A549 (cell line): ENCODE measurements at regions not wholly inside any gene's neighbourhood (a gene's known extent, or its start where the extent isn't known, plus 50 kb on each side); places are given as distances from the start of the nearest gene placed in this dataset.
A peak's percentile ranks its signal among the peaks of the same experiment; 100 is the strongest.

ENCODE experiments used
- ATAC-seq, 2 experiments: fragments of 200-7000 bp in 1 of 2; fragments of >200 bp in 1 of 2; cut with Nextera tagmentation in 1 of 2; cut with Tn5 transposase in 1 of 2; 3 replicates each; pipeline versions ENCODE4 v1.8.0 to v1.9.1; 2018 to 2020; ENCODE audit warnings: mild to moderate bottlenecking in 1 of 2, moderate library complexity in 1 of 2
- CTCF ChIA-PET: fragments of 300-600 bp; sonication (Branson Sonifier 250); formaldehyde crosslinking; extraction: SDS; loops from one replicate; lab custom pipeline; 2021; ENCODE audit warnings: antibody characterized with exemption, inconsistent platforms; lab: Yijun Ruan, JAX
- POLR2A ChIA-PET: fragments of 350-600 bp; formaldehyde crosslinking; extraction: SDS; loops from one replicate; lab custom pipeline; 2021; ENCODE audit warnings: antibody characterized with exemption, inconsistent platforms; lab: Yijun Ruan, JAX
- DNase-seq, 2 experiments: peaks; one replicate each; pipeline versions ENCODE4 v3.0.0 to v3.0.0-alpha.2; 2011 to 2016; ENCODE audit warnings: low read depth in 1 of 2, low spot score in 1 of 2
- FAIRE-seq: peaks from 2 replicates; lab custom pipeline; 2011; peaks lifted over from hg19 to GRCh38; lab: Jason Lieb, UNC
- H3K27ac ChIP-seq, 2 experiments: fragments of >200 bp; sonication (Bioruptor Twin); formaldehyde crosslinking; 3 replicates each; pipeline ENCODE4 v1.5.1; 2016 to 2017
- H3K4me1 ChIP-seq: fragments of >200 bp; sonication (Bioruptor Twin); formaldehyde crosslinking; 3 replicates; pipeline ENCODE4 v1.6.1; 2016
- H3K4me2 ChIP-seq: fragments of >200 bp; sonication (Bioruptor Twin); formaldehyde crosslinking; 3 replicates; pipeline ENCODE4 v1.6.1; 2016
- H3K4me3 ChIP-seq: fragments of >200 bp; sonication (Bioruptor Twin); formaldehyde crosslinking; 3 replicates; pipeline ENCODE4 v1.5.1; 2016
- H3K9me3 ChIP-seq: fragments of >200 bp; sonication (Bioruptor Twin); formaldehyde crosslinking; 3 replicates; pipeline ENCODE4 v1.6.1; 2016
- BHLHE40 ChIP-seq: IDR thresholded peaks from 2 replicates; pipeline ENCODE4 v1.6.1; 2012; ENCODE audit warnings: low read depth, low read length, inconsistent platforms
- CEBPB ChIP-seq, 2 experiments: fragments of >200 bp in 1 of 2; sonication (Bioruptor Twin) in 1 of 2; formaldehyde crosslinking in 1 of 2; IDR thresholded peaks; 2 replicates each; pipeline ENCODE4 v1.6.1; 2012 to 2016
- CHD2 ChIP-seq: fragments of 150-350 bp; IDR thresholded peaks from 2 replicates; pipeline ENCODE4 v1.6.1; 2014; ENCODE audit warnings: low read length; ENCODE audit not compliant: partially characterized antibody
- CHD4 ChIP-seq: fragments of 200-600 bp; sonication (generic); IDR thresholded peaks from 2 replicates; pipeline ENCODE4 v1.6.1; 2016; ENCODE audit warnings: antibody characterized with exemption, mild to moderate bottlenecking, borderline replicate concordance
- EP300 ChIP-seq, 2 experiments: fragments of >200 bp; sonication (Bioruptor Twin); formaldehyde crosslinking; IDR thresholded peaks; 2 replicates in 1 of 2; 3 replicates in 1 of 2; pipeline ENCODE4 v1.6.1; 2016 to 2017
- FOSB ChIP-seq: fragments of 250-450 bp; sonication (Bioruptor Pico); IDR thresholded peaks from 2 replicates; pipeline ENCODE4 v1.5.0; 2020; ENCODE audit warnings: mild to moderate bottlenecking, moderate library complexity
- HEYL ChIP-seq: fragments of 250-450 bp; sonication (Bioruptor Pico); IDR thresholded peaks from 2 replicates; pipeline ENCODE4 v1.8.0; 2021; ENCODE audit warnings: mild to moderate bottlenecking, moderate library complexity
- HOXB5 ChIP-seq: fragments of 250-450 bp; sonication (Bioruptor Pico); IDR thresholded peaks from 2 replicates; pipeline ENCODE4 v1.5.0; 2020; ENCODE audit warnings: mild to moderate bottlenecking, moderate library complexity
- JUNB ChIP-seq: fragments of >200 bp; sonication (Bioruptor Twin); formaldehyde crosslinking; IDR thresholded peaks from 2 replicates; pipeline ENCODE4 v1.6.1; 2016
- MAZ ChIP-seq: fragments of 150-350 bp; IDR thresholded peaks from 2 replicates; pipeline ENCODE4 v1.6.1; 2014; ENCODE audit warnings: antibody characterized with exemption, low read depth, low read length, borderline replicate concordance
- MYC ChIP-seq: IDR thresholded peaks from 2 replicates; pipeline ENCODE4 v1.6.1; 2012; ENCODE audit warnings: mild to moderate bottlenecking, inconsistent platforms, low read length, improper control_type of control experiment, borderline replicate concordance
- NFE2L2 ChIP-seq: fragments of 150-350 bp; conservative IDR thresholded peaks from 2 replicates; pipeline ENCODE4 v1.6.1; 2014; ENCODE audit warnings: low read length
- NR3C1 ChIP-seq: fragments of >200 bp; sonication (Bioruptor Twin); formaldehyde crosslinking; IDR thresholded peaks from 3 replicates; pipeline ENCODE4 v1.6.1; 2017
- RAD21 ChIP-seq, 2 experiments: fragments of >200 bp in 1 of 2; sonication (Bioruptor Twin) in 1 of 2; formaldehyde crosslinking in 1 of 2; IDR thresholded peaks in 1 of 2; conservative IDR thresholded peaks in 1 of 2; 2 replicates in 1 of 2; 3 replicates in 1 of 2; pipeline ENCODE4 v1.6.1; 2012 to 2018; ENCODE audit warnings: inconsistent platforms in 1 of 2
- RARB ChIP-seq: fragments of 250-450 bp; sonication (Bioruptor Pico); IDR thresholded peaks from 2 replicates; pipeline ENCODE4 v1.8.0; 2021; ENCODE audit warnings: mild to moderate bottlenecking, moderate library complexity
- RCOR1 ChIP-seq: fragments of 150-350 bp; IDR thresholded peaks from 2 replicates; pipeline ENCODE4 v1.6.1; 2014; ENCODE audit warnings: antibody characterized with exemption, low read length, low read depth
- RFX5 ChIP-seq: fragments of 450-650 bp; IDR thresholded peaks from 2 replicates; pipeline ENCODE4 v1.7.1; 2014; ENCODE audit warnings: antibody characterized with exemption, mild to moderate bottlenecking, moderate library complexity
- SMC3 ChIP-seq: fragments of >200 bp; sonication (Bioruptor Twin); formaldehyde crosslinking; IDR thresholded peaks from 3 replicates; pipeline ENCODE4 v1.6.1; 2018; ENCODE audit warnings: inconsistent platforms
- TP53 ChIP-seq: fragments of 250-450 bp; sonication (Bioruptor Pico); IDR thresholded peaks from 2 replicates; pipeline ENCODE4 v1.5.0; 2021; ENCODE audit warnings: mild to moderate bottlenecking, moderate library complexity
- ZC3H11A ChIP-seq: fragments of 450-650 bp; IDR thresholded peaks from 2 replicates; pipeline ENCODE4 v1.6.1; 2014; ENCODE audit warnings: antibody characterized with exemption, mild to moderate bottlenecking
- ZNF302 ChIP-seq: fragments of 250-450 bp; sonication (Bioruptor Pico); IDR thresholded peaks from 2 replicates; pipeline ENCODE4 v1.9.0; 2021; ENCODE audit warnings: inconsistent platforms, mild to moderate bottlenecking, moderate library complexity
- WGBS: methylation state at CpG from one replicate; pipeline ENCODE4 v1.1.6; 2017; ENCODE audit errors: missing lambda C conversion rate; 5-methylcytosine and 5-hydroxymethylcytosine counted together
- TF ChIP-seq, protein P1 (sequence below): fragments of 150-350 bp; IDR thresholded peaks from 2 replicates; pipeline ENCODE4 v1.6.1; 2014; ENCODE audit warnings: low read depth, mild to moderate bottlenecking, low read length
- TF ChIP-seq, protein P2 (sequence below): fragments of >200 bp; sonication (Bioruptor Twin); formaldehyde crosslinking; IDR thresholded peaks from 3 replicates; pipeline ENCODE4 v1.5.1; 2016
- TF ChIP-seq, protein P3 (sequence below): fragments of 250-450 bp; sonication (Bioruptor Pico); IDR thresholded peaks from 2 replicates; pipeline ENCODE4 v1.5.0; 2020; ENCODE audit warnings: low read depth, mild to moderate bottlenecking, moderate library complexity
- TF ChIP-seq, protein P4 (sequence below): fragments of >200 bp; sonication (Bioruptor Twin); formaldehyde crosslinking; IDR thresholded peaks from 3 replicates; pipeline ENCODE4 v1.6.1; 2016

DNA sequence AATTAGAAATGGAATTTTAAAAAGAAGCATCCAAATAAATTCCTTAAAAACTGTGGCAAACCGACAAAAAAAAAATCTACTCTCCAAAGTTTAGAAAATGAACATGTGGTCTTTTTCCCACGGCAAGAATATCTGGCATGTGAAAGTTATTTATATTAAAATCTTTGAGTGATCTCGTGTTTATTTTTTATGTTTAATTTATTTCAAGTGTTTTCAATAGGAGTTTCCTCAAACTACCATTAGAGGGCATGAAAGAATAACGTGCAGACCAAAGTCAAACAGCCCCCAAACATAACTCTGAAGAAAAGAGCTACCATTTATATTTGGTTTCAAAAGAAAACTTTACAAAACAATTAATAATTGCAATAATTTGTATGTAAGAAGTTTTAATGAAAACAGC, 286.4 kb downstream of the ZIC4 start:
- 1% methylated on average over 4 of the region's 4 CpGs for WGBS
- H3K4me2 ChIP-seq, result no peak overlapping the region
- H3K27ac ChIP-seq, result no peak overlapping the region
- H3K4me3 ChIP-seq, result no peak overlapping the region
- CTCF ChIA-PET, result interaction anchor here (0.7 kb wide), 1 partner anchor 9 kb away, joined by 4 read pairs; no protein-coding TSS in a partner anchor
- H3K9me3 ChIP-seq, result no peaks in the 10 kb centered on the region
- ATAC-seq (no peak), DNase-seq (peak in 1 of 2 experiments; percentile 10), FAIRE-seq (no peak)
- H3K4me1 ChIP-seq, result no peaks in the 10 kb centered on the region
- POLR2A ChIA-PET, result no interaction called here
- TF ChIP-seq, protein P1, sequence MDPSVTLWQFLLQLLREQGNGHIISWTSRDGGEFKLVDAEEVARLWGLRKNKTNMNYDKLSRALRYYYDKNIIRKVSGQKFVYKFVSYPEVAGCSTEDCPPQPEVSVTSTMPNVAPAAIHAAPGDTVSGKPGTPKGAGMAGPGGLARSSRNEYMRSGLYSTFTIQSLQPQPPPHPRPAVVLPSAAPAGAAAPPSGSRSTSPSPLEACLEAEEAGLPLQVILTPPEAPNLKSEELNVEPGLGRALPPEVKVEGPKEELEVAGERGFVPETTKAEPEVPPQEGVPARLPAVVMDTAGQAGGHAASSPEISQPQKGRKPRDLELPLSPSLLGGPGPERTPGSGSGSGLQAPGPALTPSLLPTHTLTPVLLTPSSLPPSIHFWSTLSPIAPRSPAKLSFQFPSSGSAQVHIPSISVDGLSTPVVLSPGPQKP, result no peak
- TF ChIP-seq TP53 (CRISPR knock-in tag) (no peak), RAD21 (conservative IDR thresholded peaks at IDR 0.05 in 1 of 2, IDR thresholded peaks at IDR 0.05 in 1 of 2) (peak; percentile 34 to 37; a peak in 3 of 5 replicates), SMC3 (0 out of 3 replicates have a peak, but pooled peaks have one; percentile 19), MAZ (no peak), RARB (no peak)
- TF ChIP-seq, protein P2, sequence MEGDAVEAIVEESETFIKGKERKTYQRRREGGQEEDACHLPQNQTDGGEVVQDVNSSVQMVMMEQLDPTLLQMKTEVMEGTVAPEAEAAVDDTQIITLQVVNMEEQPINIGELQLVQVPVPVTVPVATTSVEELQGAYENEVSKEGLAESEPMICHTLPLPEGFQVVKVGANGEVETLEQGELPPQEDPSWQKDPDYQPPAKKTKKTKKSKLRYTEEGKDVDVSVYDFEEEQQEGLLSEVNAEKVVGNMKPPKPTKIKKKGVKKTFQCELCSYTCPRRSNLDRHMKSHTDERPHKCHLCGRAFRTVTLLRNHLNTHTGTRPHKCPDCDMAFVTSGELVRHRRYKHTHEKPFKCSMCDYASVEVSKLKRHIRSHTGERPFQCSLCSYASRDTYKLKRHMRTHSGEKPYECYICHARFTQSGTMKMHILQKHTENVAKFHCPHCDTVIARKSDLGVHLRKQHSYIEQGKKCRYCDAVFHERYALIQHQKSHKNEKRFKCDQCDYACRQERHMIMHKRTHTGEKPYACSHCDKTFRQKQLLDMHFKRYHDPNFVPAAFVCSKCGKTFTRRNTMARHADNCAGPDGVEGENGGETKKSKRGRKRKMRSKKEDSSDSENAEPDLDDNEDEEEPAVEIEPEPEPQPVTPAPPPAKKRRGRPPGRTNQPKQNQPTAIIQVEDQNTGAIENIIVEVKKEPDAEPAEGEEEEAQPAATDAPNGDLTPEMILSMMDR, result peak; percentile 28; the same call in 1 of the 3 replicates

DNA sequence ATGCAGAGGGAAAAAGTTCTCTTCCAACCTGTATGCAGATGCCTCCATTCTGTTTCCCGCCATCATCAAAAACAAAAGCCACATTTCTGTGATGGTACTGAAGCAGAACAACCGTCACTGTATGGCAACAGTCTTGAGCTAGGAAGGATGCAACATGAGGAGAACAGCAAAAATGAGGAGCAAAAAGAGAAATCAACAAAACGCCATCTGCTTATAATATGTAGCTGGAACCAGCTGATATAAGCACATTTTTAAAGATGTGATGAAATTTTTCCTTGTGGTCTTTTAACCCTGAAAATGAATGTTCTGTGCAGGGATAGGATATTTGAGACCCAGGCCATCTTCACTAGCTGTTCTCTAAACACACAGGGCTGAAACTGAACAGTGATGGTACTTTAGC, 287.0 kb downstream of the ZIC4 start:
- Histone ChIP-seq H3K4me3 (no peak overlapping the region), H3K4me2 (no peak overlapping the region), H3K27ac (no peak overlapping the region), H3K9me3 (no peaks in the 10 kb centered on the region), H3K4me1 (no peaks in the 10 kb centered on the region)
- FAIRE-seq (no peak), ATAC-seq (no peak), DNase-seq (no peak)
- 5% methylated on average over 3 of the region's 3 CpGs for WGBS
- CTCF ChIA-PET, result no interaction called here
- POLR2A ChIA-PET, result no interaction called here
- TF ChIP-seq ZC3H11A (no peak), FOSB (CRISPR knock-in tag) (no peak), CHD4 (no peak)
- TF ChIP-seq, protein P3, sequence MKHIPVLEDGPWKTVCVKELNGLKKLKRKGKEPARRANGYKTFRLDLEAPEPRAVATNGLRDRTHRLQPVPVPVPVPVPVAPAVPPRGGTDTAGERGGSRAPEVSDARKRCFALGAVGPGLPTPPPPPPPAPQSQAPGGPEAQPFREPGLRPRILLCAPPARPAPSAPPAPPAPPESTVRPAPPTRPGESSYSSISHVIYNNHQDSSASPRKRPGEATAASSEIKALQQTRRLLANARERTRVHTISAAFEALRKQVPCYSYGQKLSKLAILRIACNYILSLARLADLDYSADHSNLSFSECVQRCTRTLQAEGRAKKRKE (CRISPR knock-in tag), result no peak

DNA sequence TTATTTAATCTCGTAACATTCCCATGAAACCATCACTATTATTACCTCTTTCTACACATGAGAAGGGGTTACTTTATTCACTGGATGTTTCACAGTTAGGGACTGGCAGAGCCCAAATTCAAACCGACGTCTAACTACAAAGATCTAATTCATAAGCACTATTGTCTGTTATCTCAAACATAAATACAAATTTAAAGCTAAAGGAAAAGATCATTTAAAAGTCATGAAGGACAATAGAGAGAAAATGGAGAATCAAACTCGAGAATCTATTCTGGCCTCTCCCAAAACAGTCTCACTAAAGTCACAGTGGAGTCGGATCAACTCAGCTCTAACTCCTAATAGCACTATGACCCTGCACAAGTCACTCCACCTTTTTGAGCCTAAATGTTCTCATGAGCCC, 287.7 kb downstream of the ZIC4 start:
- no peak overlapping the region for H3K27ac ChIP-seq
- WGBS, result 27% methylated on average over 5 of the region's 5 CpGs
- no peaks in the 10 kb centered on the region for H3K9me3 ChIP-seq
- H3K4me1 ChIP-seq, result no peaks in the 10 kb centered on the region
- TF ChIP-seq RFX5 (no peak), CHD2 (no peak), HOXB5 (CRISPR knock-in tag) (no peak), EP300 (IDR thresholded peaks at IDR 0.05) (no peak), RCOR1 (no peak), NR3C1 (no peak)
- no peak for DNase-seq
- no peak for FAIRE-seq
- ATAC-seq, result no peak
- POLR2A ChIA-PET, result no interaction called here
- no peak overlapping the region for H3K4me3 ChIP-seq
- no peak overlapping the region for H3K4me2 ChIP-seq
- CTCF ChIA-PET, result no interaction called here

DNA sequence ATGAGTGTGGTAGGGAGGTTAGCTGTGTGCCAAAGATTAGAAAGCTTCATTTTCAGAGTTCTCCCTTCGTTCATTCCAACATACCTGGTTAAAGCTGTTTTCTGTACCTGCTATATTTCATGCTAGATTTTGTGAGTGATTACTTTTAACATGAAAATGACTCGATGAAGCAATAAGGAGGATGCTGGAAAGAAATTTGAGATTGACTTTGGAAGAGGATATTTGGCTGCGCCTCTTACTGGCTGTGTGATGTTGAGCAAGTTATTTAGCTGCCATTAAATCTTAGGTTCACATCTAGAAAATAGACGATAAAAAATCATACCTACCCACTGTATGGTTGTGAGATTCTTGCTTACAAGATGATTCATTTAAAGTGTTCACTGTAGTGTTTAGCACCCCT, 288.7 kb downstream of the ZIC4 start:
- Histone ChIP-seq H3K4me1 (no peaks in the 10 kb centered on the region), H3K4me3 (no peak overlapping the region), H3K27ac (no peak overlapping the region), H3K4me2 (no peak overlapping the region)
- FAIRE-seq (no peak), DNase-seq (no peak), ATAC-seq (no peak)
- POLR2A ChIA-PET, result no interaction called here
- WGBS, result 16% methylated on average over 4 of the region's 4 CpGs
- TF ChIP-seq, protein P3 (CRISPR knock-in tag), result no peak
- TF ChIP-seq BHLHE40 (no peak), NFE2L2 (no peak), ZNF302 (no peak), JUNB (no peak), TP53 (CRISPR knock-in tag) (no peak), HEYL (CRISPR knock-in tag) (no peak), MYC (no peak), CEBPB (IDR thresholded peaks at IDR 0.05) (no peak)
- TF ChIP-seq, protein P4, sequence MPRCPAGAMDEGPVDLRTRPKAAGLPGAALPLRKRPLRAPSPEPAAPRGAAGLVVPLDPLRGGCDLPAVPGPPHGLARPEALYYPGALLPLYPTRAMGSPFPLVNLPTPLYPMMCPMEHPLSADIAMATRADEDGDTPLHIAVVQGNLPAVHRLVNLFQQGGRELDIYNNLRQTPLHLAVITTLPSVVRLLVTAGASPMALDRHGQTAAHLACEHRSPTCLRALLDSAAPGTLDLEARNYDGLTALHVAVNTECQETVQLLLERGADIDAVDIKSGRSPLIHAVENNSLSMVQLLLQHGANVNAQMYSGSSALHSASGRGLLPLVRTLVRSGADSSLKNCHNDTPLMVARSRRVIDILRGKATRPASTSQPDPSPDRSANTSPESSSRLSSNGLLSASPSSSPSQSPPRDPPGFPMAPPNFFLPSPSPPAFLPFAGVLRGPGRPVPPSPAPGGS, result no peak
- TF ChIP-seq, all 56 proteins: peak for 0
- CTCF ChIA-PET, result no interaction called here
- no peaks in the 10 kb centered on the region for H3K9me3 ChIP-seq
